ENCODE measurements at regions not wholly inside any gene's neighbourhood (a gene's known extent, or its start where the extent isn't known, plus 50 kb on each side); places are given as distances from the start of the nearest gene placed in this dataset.
"Not testable (repeated sequence)": the region's sequence is repeated elsewhere in the genome, so short reads cannot be mapped to it uniquely, and the experiment has no call there.

DNA sequence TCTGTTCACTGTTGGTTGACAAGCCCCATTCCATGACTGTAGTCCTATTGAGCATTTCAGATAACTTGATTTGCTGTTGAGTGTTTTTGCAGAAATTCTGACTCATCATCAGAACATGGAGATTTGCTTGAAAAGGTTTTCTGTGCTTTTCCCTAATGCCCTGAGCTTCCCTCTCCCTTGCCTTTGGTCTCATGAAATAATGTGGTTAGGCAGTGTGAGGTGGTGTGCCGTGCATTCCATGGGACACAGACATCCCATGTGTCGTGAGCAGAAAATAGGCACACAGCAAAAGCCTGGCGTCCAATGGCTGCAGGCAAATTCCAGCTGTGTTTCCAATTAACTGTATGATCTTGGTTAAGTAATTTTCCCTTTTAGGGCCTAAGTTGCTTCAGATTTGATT, 197.4 kb downstream of the DLEU7 start:
- DNase-seq (ENCODE audit: low spot score): no peak

DNA sequence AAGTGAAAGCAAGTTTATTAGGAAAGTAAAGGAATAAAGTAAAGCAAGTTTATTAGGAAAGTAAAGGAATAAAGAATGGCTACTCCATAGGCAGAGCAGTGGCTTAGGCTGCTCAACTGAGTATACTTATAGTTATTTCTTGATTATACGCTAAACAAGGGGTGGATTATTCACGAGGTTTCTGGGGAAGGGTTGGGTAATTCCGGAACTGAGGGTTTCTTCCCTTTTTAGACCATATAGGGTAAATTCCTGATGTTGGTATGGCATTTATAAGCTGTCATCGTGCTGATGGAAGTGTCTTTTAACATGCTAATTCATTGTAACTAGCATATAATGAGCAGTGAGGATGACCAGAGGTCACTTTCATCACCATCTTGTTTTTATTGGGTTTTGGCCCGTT, 194.3 kb downstream of the DLEU7 start:
- DNase-seq (ENCODE audit: low spot score): no peak

DNA sequence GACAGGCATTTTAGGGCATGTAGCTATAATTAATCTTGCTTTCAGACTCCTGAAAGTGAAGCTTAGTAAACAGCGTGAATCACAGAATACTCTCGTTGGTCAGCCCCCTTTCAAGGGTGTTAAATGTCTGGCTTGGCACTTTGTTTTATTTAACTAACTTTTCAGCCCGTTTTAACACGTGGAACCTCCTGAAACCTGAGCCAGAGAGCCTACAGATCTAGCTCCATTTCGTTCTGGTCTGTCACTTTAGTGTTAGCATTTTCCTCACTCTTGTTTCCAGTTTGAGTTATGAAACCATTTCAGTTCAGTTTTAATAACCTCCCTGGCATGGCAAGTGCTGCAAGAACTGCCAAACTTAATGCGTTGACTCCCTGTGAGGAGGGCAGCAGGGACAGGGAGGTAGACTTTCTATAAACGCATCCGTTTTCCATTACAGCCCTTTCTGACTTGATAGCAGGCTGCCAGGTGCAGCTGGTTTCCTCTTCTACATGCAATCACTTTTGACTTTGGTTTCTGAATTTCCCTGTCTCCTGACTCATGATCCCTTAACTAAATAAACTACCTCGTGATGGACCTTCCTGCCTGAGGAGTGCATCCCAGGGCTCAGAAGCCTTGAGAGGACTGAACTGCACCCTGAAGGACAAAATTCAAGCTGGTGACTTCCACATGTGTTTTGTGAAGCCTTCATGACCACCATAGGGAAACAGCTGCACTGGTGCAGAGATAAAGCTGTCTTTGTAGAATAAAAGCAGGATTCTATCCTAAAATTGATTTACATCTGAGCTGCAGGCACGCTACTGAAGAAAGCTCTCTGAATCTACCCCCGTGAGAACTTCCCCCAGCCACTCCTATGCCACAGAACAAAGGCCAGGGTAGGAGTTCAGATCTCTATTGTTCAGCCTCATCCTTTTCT, 192.6 kb downstream of the DLEU7 start:
- no peak for DNase-seq (ENCODE audit: low spot score)

GRCh38 chr13:50651922-50652321, 191.6 kb downstream of the DLEU7 start:
- DNase-seq (ENCODE audit: low spot score): no peak

- DNase-seq (ENCODE audit: low spot score): no peak
Observed at GRCh38 chr13:50654331-50654730, 189.2 kb downstream of the DLEU7 start.

DNA sequence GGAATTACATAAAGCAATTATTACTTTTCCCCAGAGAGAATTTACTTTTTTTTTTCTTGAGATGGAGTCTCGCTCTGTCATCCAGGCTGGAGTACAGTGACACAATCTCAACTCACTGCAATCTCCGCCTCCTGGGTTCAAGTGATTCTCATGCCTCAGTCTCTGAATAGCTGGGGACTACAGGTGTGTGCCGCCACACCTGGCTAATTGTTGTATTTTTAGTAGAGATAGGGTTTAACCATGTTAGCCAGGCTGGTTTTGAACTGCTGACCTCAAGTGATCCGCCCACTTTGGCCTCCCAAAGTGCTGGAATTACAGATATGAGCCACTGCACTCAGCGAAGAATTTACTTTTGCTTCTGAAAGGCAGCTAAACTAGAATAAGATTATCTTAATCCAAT, 181.6 kb downstream of the DLEU7 start:
- not testable (repeated sequence) for DNase-seq (ENCODE audit: low spot score)

DNA sequence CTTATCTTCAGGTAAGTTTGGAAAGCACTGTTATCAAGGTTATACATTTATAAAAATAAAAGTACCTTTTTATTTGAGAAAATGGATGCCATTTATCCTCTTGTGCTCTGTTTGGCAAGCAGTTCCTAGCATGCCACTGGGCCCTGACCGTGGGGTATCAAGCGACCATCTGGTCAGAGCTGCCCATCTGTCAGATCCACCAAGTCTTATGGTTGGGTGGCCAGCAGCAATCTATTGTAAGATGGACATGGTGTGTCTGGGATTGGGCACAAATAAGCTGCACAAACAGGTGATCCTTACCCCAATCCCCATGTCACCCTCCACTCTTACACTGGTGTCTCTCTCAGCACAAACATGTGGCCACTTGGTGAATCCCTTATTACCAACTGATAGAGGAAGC, 178.5 kb downstream of the DLEU7 start:
- peak; percentile 93 for DNase-seq (ENCODE audit: low spot score)

DNA sequence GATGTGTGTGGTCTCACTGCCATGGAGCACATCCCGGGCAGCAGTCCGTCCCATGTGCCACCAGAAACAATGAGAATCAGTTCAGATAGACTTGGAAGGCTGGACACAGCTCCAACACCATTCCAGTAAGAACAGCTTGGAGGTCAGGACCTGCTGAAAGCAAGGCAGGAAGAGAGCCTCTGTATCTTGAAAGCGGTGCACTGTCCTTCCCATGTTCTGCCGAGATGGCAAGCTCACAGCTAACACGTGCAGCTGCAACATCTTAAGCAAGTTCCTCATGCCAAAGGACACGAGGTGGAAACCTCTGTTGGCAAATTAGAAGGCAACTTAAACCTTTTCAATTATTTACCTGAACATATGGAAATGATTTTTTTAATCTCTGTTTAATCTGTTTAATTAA, 175.4 kb downstream of the DLEU7 start:
- DNase-seq (ENCODE audit: low spot score): peak; percentile 31

DNA sequence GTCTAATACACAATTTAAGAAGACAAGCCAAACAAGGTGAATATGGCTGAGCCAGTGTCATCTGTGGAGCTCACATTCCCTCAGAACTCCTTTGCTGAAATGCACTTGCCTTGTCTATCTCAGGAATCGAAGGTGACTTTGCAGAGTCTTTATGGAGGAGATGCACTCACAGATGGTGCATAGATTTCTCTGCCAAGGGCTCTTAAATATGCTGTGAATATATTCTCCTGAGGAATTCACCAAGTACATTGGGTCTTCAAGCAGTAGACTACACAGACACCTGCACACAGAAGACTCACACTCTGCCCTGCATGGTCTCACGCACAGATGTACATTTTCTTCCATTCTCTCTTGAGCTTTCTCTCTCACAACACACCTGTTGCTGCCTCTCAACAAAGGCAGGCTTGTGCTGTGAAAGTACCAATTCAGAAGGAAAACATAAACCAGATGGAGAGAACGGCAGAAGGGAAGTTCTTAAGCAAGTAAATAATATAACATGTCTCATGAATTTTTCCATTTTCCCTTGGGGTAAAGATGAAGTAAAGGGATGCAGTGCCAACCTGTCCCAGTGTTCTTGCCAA, 174.7 kb downstream of the DLEU7 start:
- DNase-seq (ENCODE audit: low spot score): peak; percentile 79

- DNase-seq (ENCODE audit: low spot score): no peak
Observed at GRCh38 chr13:50670272-50670671, 173.2 kb downstream of the DLEU7 start.

- no peak for DNase-seq (ENCODE audit: low spot score)
Observed at GRCh38 chr13:50670847-50671496, 172.5 kb downstream of the DLEU7 start.

DNA sequence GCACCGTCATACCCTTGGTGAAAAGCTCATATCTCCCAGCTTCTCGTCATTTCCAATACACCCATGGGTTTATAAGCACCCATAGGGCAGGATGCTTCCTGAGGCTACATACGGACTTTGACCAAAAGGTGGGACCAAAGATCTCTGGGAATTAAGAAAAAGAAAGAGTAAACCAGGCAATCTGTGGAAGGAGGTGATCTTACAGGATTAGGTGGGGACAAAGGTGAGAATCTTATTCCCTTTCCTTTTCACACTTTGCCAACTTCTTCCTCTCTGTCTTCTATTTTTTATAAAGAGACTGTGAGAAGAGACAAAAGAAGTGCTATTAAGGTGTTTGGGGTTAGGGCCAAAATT, 172.0 kb downstream of the DLEU7 start:
- no peak for DNase-seq (ENCODE audit: low spot score)

DNA sequence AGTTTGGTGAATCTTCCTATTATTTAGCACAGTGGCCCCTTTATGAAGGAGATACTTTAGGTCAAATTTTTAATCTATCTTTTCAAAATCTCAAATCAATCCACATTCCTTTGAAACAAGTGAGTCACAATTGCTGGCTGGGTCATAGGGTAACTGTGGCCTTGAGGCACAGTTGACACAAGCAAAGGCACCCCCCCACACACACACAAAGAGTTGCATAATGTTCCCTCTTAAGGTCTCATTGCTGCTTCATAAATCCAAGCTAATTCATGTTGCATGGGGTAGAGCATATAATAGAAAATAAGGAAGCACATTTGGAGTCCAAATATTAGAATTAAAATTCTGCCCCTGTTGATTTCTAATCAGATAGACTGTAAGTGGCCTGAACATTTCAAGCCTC, 171.5 kb downstream of the DLEU7 start:
- DNase-seq (ENCODE audit: low spot score): no peak

DNA sequence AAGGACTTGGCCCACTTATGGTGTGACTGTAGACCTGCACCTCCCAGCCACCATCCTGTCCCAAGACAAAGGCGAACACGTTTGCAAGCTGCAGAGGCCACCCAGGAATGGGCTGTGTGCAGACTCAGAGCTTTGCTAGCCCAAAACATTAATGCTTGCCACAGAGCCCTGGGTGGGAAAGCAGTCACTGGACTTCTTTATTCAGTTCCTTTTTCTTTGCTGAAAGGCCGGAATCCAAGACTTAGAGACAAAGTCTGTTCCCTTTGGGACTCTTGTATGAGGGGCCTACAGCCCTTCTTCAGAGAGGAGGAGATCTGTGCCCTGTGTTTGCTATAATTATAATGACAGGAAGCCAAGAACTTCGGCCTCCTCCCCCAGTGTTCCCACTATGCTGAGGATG, 167.8 kb downstream of the DLEU7 start:
- DNase-seq (ENCODE audit: low spot score): no peak

DNA sequence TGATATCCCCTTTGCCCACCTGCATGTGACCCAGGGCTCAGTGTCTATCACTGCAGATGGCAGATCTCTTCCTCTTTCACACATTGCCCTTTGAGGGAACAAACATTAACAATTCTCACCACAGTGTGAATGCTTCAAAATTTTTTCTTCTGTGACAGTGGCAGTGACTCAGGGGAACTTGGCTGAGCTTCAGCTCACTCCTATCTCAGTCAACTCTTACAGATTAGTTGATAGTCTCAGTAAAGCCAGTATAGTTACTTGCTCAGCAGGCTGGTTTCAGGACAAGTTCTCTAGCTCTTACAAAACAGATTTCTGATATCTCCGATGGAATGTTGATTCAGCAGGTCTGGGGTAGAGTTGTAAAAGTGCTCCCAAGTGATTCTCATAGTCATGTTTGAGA, 166.9 kb downstream of the DLEU7 start:
- DNase-seq (ENCODE audit: low spot score): no peak

- DNase-seq (ENCODE audit: low spot score): no peak
Observed at GRCh38 chr13:50677258-50677657, 166.2 kb downstream of the DLEU7 start.

DNA sequence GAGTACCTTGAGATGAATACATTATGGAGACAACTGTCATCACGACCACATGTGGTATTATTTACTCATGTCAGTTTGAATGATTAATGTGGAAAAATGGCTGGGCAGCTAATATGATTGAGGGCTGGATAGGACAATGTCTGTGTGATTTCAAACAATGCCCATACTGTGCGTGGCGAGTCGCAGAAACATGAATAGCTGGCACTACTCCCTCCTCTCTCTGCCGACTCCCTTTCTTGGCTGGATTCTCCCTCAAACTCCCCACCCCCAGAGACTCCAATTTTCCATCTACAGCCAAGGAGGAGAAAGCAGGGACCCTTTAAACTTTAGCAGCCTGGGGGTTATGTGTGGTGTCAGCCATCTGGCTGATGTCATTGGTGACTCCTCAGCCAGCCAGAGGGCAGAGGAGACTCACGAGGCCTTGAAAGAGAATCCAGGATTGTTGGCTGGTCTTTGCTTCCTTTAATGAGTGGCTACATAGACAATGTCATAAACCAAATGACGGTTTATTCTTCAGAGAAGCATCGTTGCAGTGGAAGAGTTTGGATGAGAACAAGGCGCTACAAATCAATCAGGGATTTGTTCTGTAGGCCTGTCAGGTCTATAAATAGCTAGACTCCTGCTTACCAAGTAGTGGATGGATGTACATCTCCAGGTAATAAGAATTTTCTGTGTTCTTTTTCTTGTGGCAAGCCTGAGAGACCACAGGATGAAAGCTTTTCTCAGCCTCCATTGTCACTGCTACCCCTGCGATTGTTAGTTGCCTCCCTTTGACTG, 165.6 kb downstream of the DLEU7 start:
- DNase-seq (ENCODE audit: low spot score): no peak

DNA sequence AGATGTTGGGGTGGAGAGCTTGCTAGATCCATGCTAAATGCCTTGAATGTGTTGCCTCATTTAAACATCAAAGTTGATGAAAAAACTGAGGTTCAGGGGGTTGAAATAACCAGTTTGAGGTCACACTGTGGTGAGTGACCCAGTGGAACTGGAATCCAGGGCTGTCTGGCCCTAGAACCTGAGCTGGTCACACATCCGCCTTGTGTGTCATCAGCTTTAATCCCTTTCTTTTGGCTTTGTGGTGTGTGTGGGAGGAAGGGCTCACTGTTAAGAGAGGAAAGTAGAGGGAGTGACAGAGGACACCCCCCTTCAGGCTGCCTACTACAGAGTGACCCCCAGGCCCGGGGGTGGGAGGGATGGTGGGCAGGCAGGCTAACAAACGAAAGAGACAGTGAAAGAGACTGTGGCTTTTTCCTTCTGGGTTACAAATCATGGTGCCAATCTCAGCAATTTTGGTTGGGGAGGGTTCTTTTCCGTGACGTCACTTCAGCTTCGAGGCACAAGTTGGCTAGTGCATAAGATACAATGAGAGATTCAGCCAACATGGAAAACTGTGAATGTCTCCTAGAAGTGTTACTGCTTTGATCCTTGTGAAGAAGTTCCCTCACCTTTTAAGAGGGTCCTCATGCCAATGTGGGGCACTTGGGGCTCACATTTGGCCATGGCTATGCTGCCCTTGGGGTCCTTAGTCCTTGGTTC, 164.9 kb downstream of the DLEU7 start:
- no peak for DNase-seq (ENCODE audit: low spot score)

GRCh38 chr13:50679321-50679720, 164.2 kb downstream of the DLEU7 start:
- DNase-seq (ENCODE audit: low spot score): no peak

GRCh38 chr13:50682002-50682401, 161.5 kb downstream of the DLEU7 start:
- DNase-seq (ENCODE audit: low spot score): no peak

DNA sequence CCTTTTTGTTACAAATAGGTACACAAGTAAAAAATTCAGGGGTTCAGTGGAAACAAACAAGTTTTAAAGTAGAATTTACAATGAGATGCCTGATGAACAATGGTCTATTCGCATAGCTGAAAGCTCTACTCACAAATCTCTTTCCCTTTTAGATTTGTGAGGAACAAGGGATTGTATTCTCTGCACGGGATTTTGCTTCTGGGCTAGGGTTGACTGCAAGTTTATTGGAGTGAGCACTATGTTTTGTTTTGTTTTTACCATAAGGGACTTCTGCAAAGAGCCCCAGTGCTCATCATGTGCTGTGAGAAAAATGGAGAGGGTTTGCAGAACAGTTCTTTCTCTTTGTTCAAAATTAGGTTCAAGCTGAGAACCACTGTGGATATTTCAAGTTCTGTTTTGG, 160.5 kb downstream of the DLEU7 start:
- no peak for DNase-seq (ENCODE audit: low spot score)

DNA sequence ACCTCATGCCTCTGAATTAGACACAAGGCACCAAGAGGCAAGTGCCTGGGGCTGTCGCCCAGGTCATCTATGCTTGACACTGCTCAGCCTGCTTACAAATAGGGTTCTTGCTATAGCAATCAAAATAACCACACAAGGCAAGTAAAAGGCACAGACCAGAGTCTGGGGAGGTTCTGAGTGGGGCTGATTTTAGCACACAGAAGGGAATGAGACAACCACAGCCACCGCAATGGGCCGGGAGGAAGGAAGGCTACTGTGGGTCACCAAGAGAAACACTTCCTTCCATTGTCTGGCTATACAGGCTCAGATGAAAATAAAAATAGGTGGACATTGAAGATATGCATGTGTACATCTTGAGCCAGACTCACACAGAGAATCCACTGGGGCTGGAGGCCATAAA, 159.1 kb downstream of the DLEU7 start:
- DNase-seq (ENCODE audit: low spot score): no peak

Measured in cerebellar cortex (tissue), 1 donor.